GM12878 (cell line): ENCODE measurements at regions not wholly inside any gene's neighbourhood (a gene's known extent, or its start where the extent isn't known, plus 50 kb on each side); places are given as distances from the start of the nearest gene placed in this dataset.

Experiments used
- BHLHE40 ChIP-seq, 2 experiments: fragments of 450-650 bp in 1 of 2; IDR thresholded peaks; 2 replicates each; pipeline ENCODE4 v1.6.1; 2011 to 2017; ENCODE audit warnings: low read depth in 2 of 2, borderline replicate concordance in 1 of 2, improper control_type of control experiment in 1 of 2, low read length in 1 of 2, mild to moderate bottlenecking in 1 of 2
- CHD4 ChIP-seq: fragments of 200-600 bp; sonication (generic); IDR thresholded peaks from 2 replicates; pipeline ENCODE4 v1.6.1; 2016; ENCODE audit warnings: mild to moderate bottlenecking
- CTCF ChIP-seq, 3 experiments: IDR thresholded peaks in 2 of 3; conservative IDR thresholded peaks in 1 of 3; 2 replicates each; pipeline ENCODE4 v1.5.1; 2011; ENCODE audit warnings: low read depth in 3 of 3, low read length in 3 of 3, mild to moderate bottlenecking in 3 of 3, control low read depth in 2 of 3, moderate library complexity in 2 of 3, inconsistent platforms in 1 of 3, mixed read lengths in 1 of 3; ENCODE audit not compliant: control insufficient read depth in 2 of 3, insufficient read depth in 1 of 3; ENCODE audit errors: extremely low read depth in 1 of 3
- EED ChIP-seq: sonication (generic); IDR thresholded peaks from 2 replicates; pipeline ENCODE4 v1.6.1; 2016; ENCODE audit warnings: antibody characterized with exemption, low read depth
- ETV6 ChIP-seq, 2 experiments: fragments of 450-650 bp in 1 of 2; IDR thresholded peaks in 1 of 2; conservative IDR thresholded peaks in 1 of 2; 2 replicates each; pipeline ENCODE4 v1.6.1; 2014; ENCODE audit warnings: antibody characterized with exemption in 1 of 2, borderline replicate concordance in 1 of 2, low read depth in 1 of 2, mild to moderate bottlenecking in 1 of 2, moderate library complexity in 1 of 2
- HDAC2 ChIP-seq: fragments of 200-600 bp; sonication (generic); IDR thresholded peaks from 2 replicates; pipeline ENCODE4 v1.6.1; 2017
- IKZF1 ChIP-seq: fragments of 450-650 bp; conservative IDR thresholded peaks from 2 replicates; pipeline ENCODE4 v1.6.1; 2017; ENCODE audit warnings: antibody characterized with exemption, mild to moderate bottlenecking
- LARP7 ChIP-seq: fragments of 450-650 bp; IDR thresholded peaks from 2 replicates; pipeline ENCODE4 v1.6.1; 2017; ENCODE audit warnings: mild to moderate bottlenecking
- MEF2A ChIP-seq: IDR thresholded peaks from 2 replicates; pipeline ENCODE4 v1.6.1; 2011; ENCODE audit warnings: low read depth, mild to moderate bottlenecking, low read length, moderate library complexity; ENCODE audit not compliant: insufficient read depth
- MEF2B ChIP-seq: fragments of 450-650 bp; IDR thresholded peaks from 2 replicates; pipeline ENCODE4 v1.6.1; 2018; ENCODE audit warnings: mild to moderate bottlenecking, moderate library complexity; ENCODE audit not compliant: partially characterized antibody, poor library complexity, severe bottlenecking
- NR2C2 ChIP-seq: IDR thresholded peaks from 2 replicates; pipeline ENCODE4 v1.6.1; 2011; ENCODE audit warnings: borderline replicate concordance, low read depth; ENCODE audit not compliant: control insufficient read depth, insufficient read length
- SMAD5 ChIP-seq: IDR thresholded peaks from 2 replicates; pipeline ENCODE4 v1.6.1; 2016; ENCODE audit warnings: antibody characterized with exemption, low read depth
- WRNIP1 ChIP-seq: IDR thresholded peaks from 2 replicates; pipeline ENCODE4 v1.6.1; 2011; ENCODE audit warnings: low read depth, low read length, improper control_type of control experiment, borderline replicate concordance
- ZNF217 ChIP-seq: fragments of 450-650 bp; IDR thresholded peaks from 2 replicates; pipeline ENCODE4 v1.6.1; 2017; ENCODE audit warnings: antibody characterized with exemption, mild to moderate bottlenecking
- TF ChIP-seq, protein P1 (sequence below): fragments of 450-650 bp; IDR thresholded peaks from 2 replicates; pipeline ENCODE4 v1.6.1; 2018; ENCODE audit warnings: borderline replicate concordance, mild to moderate bottlenecking; ENCODE audit not compliant: partially characterized antibody
- TF ChIP-seq, protein P2 (sequence below): fragments of 450-650 bp; IDR thresholded peaks from 2 replicates; pipeline ENCODE4 v1.6.1; 2017; ENCODE audit warnings: low read depth, mild to moderate bottlenecking, moderate library complexity
- TF ChIP-seq, protein P3 (sequence below): fragments of 450-650 bp; IDR thresholded peaks from 2 replicates; pipeline ENCODE4 v1.6.1; 2017; ENCODE audit warnings: mild to moderate bottlenecking, moderate library complexity
- TF ChIP-seq, protein P4 (sequence below): fragments of 450-650 bp; IDR thresholded peaks from 2 replicates; pipeline ENCODE4 v1.6.1; 2017; ENCODE audit warnings: borderline replicate concordance

GRCh38 chr13:22126433-22127021 lies 455.7 kb downstream of the FGF9 start (continued):
- TF ChIP-seq, protein P1, sequence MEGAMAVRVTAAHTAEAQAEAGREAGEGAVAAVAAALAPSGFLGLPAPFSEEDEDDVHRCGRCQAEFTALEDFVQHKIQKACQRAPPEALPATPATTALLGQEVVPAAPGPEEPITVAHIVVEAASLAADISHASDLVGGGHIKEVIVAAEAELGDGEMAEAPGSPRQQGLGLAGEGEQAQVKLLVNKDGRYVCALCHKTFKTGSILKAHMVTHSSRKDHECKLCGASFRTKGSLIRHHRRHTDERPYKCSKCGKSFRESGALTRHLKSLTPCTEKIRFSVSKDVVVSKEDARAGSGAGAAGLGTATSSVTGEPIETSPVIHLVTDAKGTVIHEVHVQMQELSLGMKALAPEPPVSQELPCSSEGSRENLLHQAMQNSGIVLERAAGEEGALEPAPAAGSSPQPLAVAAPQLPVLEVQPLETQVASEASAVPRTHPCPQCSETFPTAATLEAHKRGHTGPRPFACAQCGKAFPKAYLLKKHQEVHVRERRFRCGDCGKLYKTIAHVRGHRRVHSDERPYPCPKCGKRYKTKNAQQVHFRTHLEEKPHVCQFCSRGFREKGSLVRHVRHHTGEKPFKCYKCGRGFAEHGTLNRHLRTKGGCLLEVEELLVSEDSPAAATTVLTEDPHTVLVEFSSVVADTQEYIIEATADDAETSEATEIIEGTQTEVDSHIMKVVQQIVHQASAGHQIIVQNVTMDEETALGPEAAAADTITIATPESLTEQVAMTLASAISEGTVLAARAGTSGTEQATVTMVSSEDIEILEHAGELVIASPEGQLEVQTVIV = no peak
- TF ChIP-seq, protein P2, sequence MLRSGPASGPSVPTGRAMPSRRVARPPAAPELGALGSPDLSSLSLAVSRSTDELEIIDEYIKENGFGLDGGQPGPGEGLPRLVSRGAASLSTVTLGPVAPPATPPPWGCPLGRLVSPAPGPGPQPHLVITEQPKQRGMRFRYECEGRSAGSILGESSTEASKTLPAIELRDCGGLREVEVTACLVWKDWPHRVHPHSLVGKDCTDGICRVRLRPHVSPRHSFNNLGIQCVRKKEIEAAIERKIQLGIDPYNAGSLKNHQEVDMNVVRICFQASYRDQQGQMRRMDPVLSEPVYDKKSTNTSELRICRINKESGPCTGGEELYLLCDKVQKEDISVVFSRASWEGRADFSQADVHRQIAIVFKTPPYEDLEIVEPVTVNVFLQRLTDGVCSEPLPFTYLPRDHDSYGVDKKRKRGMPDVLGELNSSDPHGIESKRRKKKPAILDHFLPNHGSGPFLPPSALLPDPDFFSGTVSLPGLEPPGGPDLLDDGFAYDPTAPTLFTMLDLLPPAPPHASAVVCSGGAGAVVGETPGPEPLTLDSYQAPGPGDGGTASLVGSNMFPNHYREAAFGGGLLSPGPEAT = peak; percentile 69; the same call in 1 of the 2 replicates
- TF ChIP-seq IKZF1 = peak; percentile 73
- no peak for TF ChIP-seq LARP7
- peak; percentile 45 for TF ChIP-seq MEF2B
- TF ChIP-seq ETV6 (conservative IDR thresholded peaks at IDR 0.05 in 1 of 2, IDR thresholded peaks at IDR 0.05 in 1 of 2; ENCODE audit: borderline replicate concordance in 1 of 2, low read depth in 1 of 2) = no peak; a peak in 1 of 4 replicates
- TF ChIP-seq HDAC2 = no peak
- TF ChIP-seq, protein P3, sequence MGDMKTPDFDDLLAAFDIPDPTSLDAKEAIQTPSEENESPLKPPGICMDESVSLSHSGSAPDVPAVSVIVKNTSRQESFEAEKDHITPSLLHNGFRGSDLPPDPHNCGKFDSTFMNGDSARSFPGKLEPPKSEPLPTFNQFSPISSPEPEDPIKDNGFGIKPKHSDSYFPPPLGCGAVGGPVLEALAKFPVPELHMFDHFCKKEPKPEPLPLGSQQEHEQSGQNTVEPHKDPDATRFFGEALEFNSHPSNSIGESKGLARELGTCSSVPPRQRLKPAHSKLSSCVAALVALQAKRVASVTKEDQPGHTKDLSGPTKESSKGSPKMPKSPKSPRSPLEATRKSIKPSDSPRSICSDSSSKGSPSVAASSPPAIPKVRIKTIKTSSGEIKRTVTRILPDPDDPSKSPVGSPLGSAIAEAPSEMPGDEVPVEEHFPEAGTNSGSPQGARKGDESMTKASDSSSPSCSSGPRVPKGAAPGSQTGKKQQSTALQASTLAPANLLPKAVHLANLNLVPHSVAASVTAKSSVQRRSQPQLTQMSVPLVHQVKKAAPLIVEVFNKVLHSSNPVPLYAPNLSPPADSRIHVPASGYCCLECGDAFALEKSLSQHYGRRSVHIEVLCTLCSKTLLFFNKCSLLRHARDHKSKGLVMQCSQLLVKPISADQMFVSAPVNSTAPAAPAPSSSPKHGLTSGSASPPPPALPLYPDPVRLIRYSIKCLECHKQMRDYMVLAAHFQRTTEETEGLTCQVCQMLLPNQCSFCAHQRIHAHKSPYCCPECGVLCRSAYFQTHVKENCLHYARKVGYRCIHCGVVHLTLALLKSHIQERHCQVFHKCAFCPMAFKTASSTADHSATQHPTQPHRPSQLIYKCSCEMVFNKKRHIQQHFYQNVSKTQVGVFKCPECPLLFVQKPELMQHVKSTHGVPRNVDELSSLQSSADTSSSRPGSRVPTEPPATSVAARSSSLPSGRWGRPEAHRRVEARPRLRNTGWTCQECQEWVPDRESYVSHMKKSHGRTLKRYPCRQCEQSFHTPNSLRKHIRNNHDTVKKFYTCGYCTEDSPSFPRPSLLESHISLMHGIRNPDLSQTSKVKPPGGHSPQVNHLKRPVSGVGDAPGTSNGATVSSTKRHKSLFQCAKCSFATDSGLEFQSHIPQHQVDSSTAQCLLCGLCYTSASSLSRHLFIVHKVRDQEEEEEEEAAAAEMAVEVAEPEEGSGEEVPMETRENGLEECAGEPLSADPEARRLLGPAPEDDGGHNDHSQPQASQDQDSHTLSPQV = 0 out of 2 replicates have a peak, but pooled peaks have one; percentile 24
- TF ChIP-seq, protein P4, sequence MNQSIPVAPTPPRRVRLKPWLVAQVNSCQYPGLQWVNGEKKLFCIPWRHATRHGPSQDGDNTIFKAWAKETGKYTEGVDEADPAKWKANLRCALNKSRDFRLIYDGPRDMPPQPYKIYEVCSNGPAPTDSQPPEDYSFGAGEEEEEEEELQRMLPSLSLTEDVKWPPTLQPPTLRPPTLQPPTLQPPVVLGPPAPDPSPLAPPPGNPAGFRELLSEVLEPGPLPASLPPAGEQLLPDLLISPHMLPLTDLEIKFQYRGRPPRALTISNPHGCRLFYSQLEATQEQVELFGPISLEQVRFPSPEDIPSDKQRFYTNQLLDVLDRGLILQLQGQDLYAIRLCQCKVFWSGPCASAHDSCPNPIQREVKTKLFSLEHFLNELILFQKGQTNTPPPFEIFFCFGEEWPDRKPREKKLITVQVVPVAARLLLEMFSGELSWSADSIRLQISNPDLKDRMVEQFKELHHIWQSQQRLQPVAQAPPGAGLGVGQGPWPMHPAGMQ = no peak
- peak; percentile 60; the same call in 1 of the 2 replicates for TF ChIP-seq EED
- 0 out of 2 replicates have a peak, but pooled peaks have one; percentile 57 for TF ChIP-seq ZNF217
- TF ChIP-seq CTCF (IDR thresholded peaks at IDR 0.05 in 2 of 3, conservative IDR thresholded peaks at IDR 0.05 in 1 of 3; ENCODE audit: control insufficient read depth in 2 of 3, extremely low read depth in 1 of 3, insufficient read depth in 1 of 3, low read depth in 3 of 3, low read length in 3 of 3) = no peak
- peak in 1 of 2 experiments; percentile 21; a peak in 1 of 4 replicates for TF ChIP-seq BHLHE40 (IDR thresholded peaks at IDR 0.05; ENCODE audit: borderline replicate concordance in 1 of 2, low read depth in 2 of 2, low read length in 1 of 2)
- no peak for TF ChIP-seq CHD4
- no peak for TF ChIP-seq WRNIP1
- no peak for TF ChIP-seq NR2C2
- no peak for TF ChIP-seq MEF2A
- TF ChIP-seq SMAD5 = no peak
